Smooth muscle cell (in vitro differentiated cells): ENCODE measurements at regions not wholly inside any gene's neighbourhood (a gene's known extent, or its start where the extent isn't known, plus 50 kb on each side); places are given as distances from the start of the nearest gene placed in this dataset.

Source experiments
- DNase-seq: peaks from one replicate; lab custom pipeline; 2025; ENCODE audit not compliant: unreplicated experiment; lab: John Stamatoyannopoulos, UW
- H2AFZ ChIP-seq: fragments of 200-600 bp; sonication (generic); 2 replicates; pipeline ENCODE4 v1.6.0; 2016; ENCODE audit warnings: antibody characterized with exemption, low read depth, mild to moderate bottlenecking
- H3F3A ChIP-seq: fragments of 200-600 bp; sonication (generic); 2 replicates; pipeline ENCODE4 v1.6.0; 2017; ENCODE audit warnings: antibody characterized with exemption, low read depth
- H3K27ac ChIP-seq: fragments of 200-600 bp; sonication (generic); 2 replicates; pipeline ENCODE4 v1.5.1; 2016; ENCODE audit warnings: low read depth, mild to moderate bottlenecking
- H3K27me3 ChIP-seq: fragments of 200-600 bp; sonication (generic); 2 replicates; pipeline ENCODE4 v1.6.1; 2016; ENCODE audit warnings: low read depth, mild to moderate bottlenecking
- H3K36me3 ChIP-seq: fragments of 200-600 bp; sonication (generic); 2 replicates; pipeline ENCODE4 v1.5.1; 2016; ENCODE audit warnings: low read depth
- H3K4me1 ChIP-seq: fragments of 200-600 bp; sonication (generic); 2 replicates; pipeline ENCODE4 v1.5.1; 2016; ENCODE audit warnings: low read depth
- H3K4me2 ChIP-seq: fragments of 200-600 bp; sonication (generic); 2 replicates; pipeline ENCODE4 v1.6.0; 2016; ENCODE audit warnings: mild to moderate bottlenecking
- H3K4me3 ChIP-seq: fragments of 200-600 bp; sonication (generic); 2 replicates; pipeline ENCODE4 v1.5.1; 2016; ENCODE audit warnings: mild to moderate bottlenecking
- H3K79me2 ChIP-seq: fragments of 200-600 bp; sonication (generic); 2 replicates; pipeline ENCODE4 v1.6.0; 2016; ENCODE audit warnings: low read depth, mild to moderate bottlenecking
- H3K9ac ChIP-seq: fragments of 200-600 bp; sonication (generic); 2 replicates; pipeline ENCODE4 v1.6.0; 2016; ENCODE audit warnings: low read depth
- H3K9me3 ChIP-seq: fragments of 200-600 bp; sonication (generic); replicated peaks from 2 replicates; pipeline ENCODE4 v1.5.1; 2016; ENCODE audit warnings: low read depth
- H4K20me1 ChIP-seq: fragments of 200-600 bp; sonication (generic); 2 replicates; pipeline ENCODE4 v1.6.0; 2016; ENCODE audit warnings: low read depth
- WGBS: methylation state at CpG from one replicate; pipeline ENCODE4 v1.1.7; 2016; ENCODE audit warnings: low lambda C conversion rate; 5-methylcytosine and 5-hydroxymethylcytosine counted together
- TF ChIP-seq, protein P1 (sequence below): fragments of 200-600 bp; sonication (generic); IDR thresholded peaks from 2 replicates; pipeline ENCODE4 v1.5.1; 2017; ENCODE audit warnings: borderline replicate concordance, mild to moderate bottlenecking, antibody characterized with exemption; ENCODE audit not compliant: insufficient read depth, poor library complexity, severe bottlenecking

- no peak for DNase-seq
- whole genome bisulfite sequencing: 15% methylated on average over 21 of the region's 21 CpGs
- H3K4me2 ChIP-seq: no peak overlapping the region
Observed at GRCh38 chr7:155371331-155371883, 73.7 kb downstream of the INSIG1 start.

GRCh38 chr7:155371884-155372781 is 74.5 kb downstream of the INSIG1 start:
- H3K4me3 ChIP-seq: no peak overlapping the region
- no peak overlapping the region for H3K27ac ChIP-seq
- WGBS: 4% methylated on average over 76 of the region's 82 CpGs
- no peak overlapping the region for H3K9ac ChIP-seq
- H3F3A ChIP-seq: no peaks in the 10 kb centered on the region
- H3K79me2 ChIP-seq: no peaks in the 10 kb centered on the region
- H4K20me1 ChIP-seq: no peaks in the 10 kb centered on the region
- H3K27me3 ChIP-seq: peaks cover 85% of the 10 kb centered on the region
- no peak overlapping the region for H2AFZ ChIP-seq
- H3K4me2 ChIP-seq: no peak overlapping the region
- no peaks in the 10 kb centered on the region for H3K9me3 ChIP-seq
- DNase-seq: no peak
- TF ChIP-seq, protein P1, sequence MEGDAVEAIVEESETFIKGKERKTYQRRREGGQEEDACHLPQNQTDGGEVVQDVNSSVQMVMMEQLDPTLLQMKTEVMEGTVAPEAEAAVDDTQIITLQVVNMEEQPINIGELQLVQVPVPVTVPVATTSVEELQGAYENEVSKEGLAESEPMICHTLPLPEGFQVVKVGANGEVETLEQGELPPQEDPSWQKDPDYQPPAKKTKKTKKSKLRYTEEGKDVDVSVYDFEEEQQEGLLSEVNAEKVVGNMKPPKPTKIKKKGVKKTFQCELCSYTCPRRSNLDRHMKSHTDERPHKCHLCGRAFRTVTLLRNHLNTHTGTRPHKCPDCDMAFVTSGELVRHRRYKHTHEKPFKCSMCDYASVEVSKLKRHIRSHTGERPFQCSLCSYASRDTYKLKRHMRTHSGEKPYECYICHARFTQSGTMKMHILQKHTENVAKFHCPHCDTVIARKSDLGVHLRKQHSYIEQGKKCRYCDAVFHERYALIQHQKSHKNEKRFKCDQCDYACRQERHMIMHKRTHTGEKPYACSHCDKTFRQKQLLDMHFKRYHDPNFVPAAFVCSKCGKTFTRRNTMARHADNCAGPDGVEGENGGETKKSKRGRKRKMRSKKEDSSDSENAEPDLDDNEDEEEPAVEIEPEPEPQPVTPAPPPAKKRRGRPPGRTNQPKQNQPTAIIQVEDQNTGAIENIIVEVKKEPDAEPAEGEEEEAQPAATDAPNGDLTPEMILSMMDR: peak; percentile 37
- peaks cover 4% of the 10 kb centered on the region for H3K4me1 ChIP-seq
- no peaks in the 10 kb centered on the region for H3K36me3 ChIP-seq

More at GRCh38 chr7:155371331-155371883, 73.7 kb downstream of the INSIG1 start:
- H3K4me1 ChIP-seq: peaks cover 4% of the 10 kb centered on the region
- H3K27ac ChIP-seq: no peak overlapping the region
- TF ChIP-seq, protein P1: no peak
- no peak overlapping the region for H3K4me3 ChIP-seq
- no peaks in the 10 kb centered on the region for H4K20me1 ChIP-seq
- no peak overlapping the region for H3K9ac ChIP-seq
- H3K36me3 ChIP-seq: no peaks in the 10 kb centered on the region
- no peak overlapping the region for H2AFZ ChIP-seq
- H3F3A ChIP-seq: no peaks in the 10 kb centered on the region
- H3K27me3 ChIP-seq: peaks cover 78% of the 10 kb centered on the region
- no peaks in the 10 kb centered on the region for H3K9me3 ChIP-seq
- no peaks in the 10 kb centered on the region for H3K79me2 ChIP-seq

DNA sequence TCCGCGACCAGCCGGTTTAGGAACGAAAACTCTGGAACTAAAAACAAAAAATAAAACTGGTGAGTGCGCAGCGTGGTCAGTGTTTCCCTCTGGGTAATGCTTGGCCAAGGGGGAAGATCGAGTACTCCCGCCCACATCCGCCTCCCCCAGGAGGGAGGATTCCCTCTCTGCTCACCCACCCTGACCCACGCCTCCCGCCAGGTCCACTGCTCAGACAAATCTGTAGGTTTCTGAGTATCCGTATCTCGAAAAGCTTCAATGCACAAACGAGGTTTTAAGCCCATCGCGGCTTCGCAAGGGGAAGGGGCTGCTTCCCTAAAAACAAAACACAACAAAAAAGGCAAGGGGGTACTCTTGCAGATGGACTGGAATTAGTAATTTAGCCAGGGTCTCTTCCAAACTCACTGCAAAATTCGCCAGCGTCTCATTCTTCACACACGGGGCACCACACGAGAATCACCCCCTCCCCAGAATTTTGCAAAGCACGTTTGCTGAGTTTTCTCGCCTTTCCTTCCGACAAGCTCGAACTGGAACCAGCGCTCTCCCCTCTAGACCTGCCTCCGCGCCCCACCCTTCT is 75.2 kb downstream of the INSIG1 start:
- H3K79me2 ChIP-seq: no peaks in the 10 kb centered on the region
- H3K27ac ChIP-seq: no peak overlapping the region
- H3K4me3 ChIP-seq: peak overlapping the region; percentile 37
- H3K9me3 ChIP-seq: no peaks in the 10 kb centered on the region
- no peak for DNase-seq
- no peaks in the 10 kb centered on the region for H3K36me3 ChIP-seq
- TF ChIP-seq, protein P1: no peak
- H3K4me1 ChIP-seq: peaks cover 4% of the 10 kb centered on the region
- H4K20me1 ChIP-seq: no peaks in the 10 kb centered on the region
- H3K9ac ChIP-seq: no peak overlapping the region
- H3F3A ChIP-seq: no peaks in the 10 kb centered on the region
- 3% methylated on average over 28 of the region's 28 CpGs for WGBS
- no peak overlapping the region for H2AFZ ChIP-seq
- peak overlapping the region; percentile 82 for H3K4me2 ChIP-seq
- peaks cover 92% of the 10 kb centered on the region for H3K27me3 ChIP-seq
